Motor neuron (in vitro differentiated cells): ENCODE measurements at regions not wholly inside any gene's neighbourhood (a gene's known extent, or its start where the extent isn't known, plus 50 kb on each side); places are given as distances from the start of the nearest gene placed in this dataset.
A peak's percentile ranks its signal among the peaks of the same experiment; 100 is the strongest.
"Not testable (repeated sequence)": the region's sequence is repeated elsewhere in the genome, so short reads cannot be mapped to it uniquely, and the experiment has no call there.

ENCODE experiments used
- ATAC-seq, 8 experiments: fragments of 200-7000 bp; cut with Tn5 transposase; replicated peaks in 6 of 8; 2 replicates each; pipeline ENCODE4 v1.8.0; 2021; ENCODE audit warnings: mild to moderate bottlenecking in 8 of 8, moderate library complexity in 8 of 8
- H3K27ac ChIP-seq, 2 donors: fragments of 250-450 bp; sonication (Bioruptor Pico); 2 replicates each; pipeline ENCODE4 v1.9.0; 2021; ENCODE audit warnings: antibody characterized with exemption in 2 of 2, mild to moderate bottlenecking in 2 of 2, moderate library complexity in 1 of 2
- H3K4me1 ChIP-seq, 2 donors: fragments of 250-450 bp; sonication (Bioruptor Pico); replicated peaks in 1 of 2; 2 replicates each; pipeline ENCODE4 v1.6.1; 2021; ENCODE audit warnings: antibody characterized with exemption in 2 of 2, mild to moderate bottlenecking in 2 of 2, moderate library complexity in 1 of 2
- H3K4me3 ChIP-seq, 5 donors: fragments of 250-450 bp; sonication (Bioruptor Pico); 2 replicates each; pipeline ENCODE4 v1.9.0; 2021; ENCODE audit warnings: antibody characterized with exemption in 5 of 5, mild to moderate bottlenecking in 5 of 5, moderate library complexity in 4 of 5
- WGBS, 10 experiments: fragments of 450-650 bp; shearing (Covaris generic); methylation state at CpG; one replicate each; pipeline ENCODE4 v1.0.0; 2022; 5-methylcytosine and 5-hydroxymethylcytosine counted together
- in situ Hi-C, 9 experiments: fragments of 400-800 bp; cut with MboI; loops; one replicate each; pipeline ENCODE4 v1.15.0; 2021; ENCODE audit warnings: low sequenced_read_pairs in 9 of 9, low pct_unique_long_range_greater_than_20kb in 2 of 9; ENCODE audit not compliant: unreplicated experiment in 9 of 9

- 0 to 100% (median 74%) methylated on average over 1 to 6 of the region's 6 CpGs; no CpG with 5 or more reads in 4 of the 10 experiments for WGBS, 10 experiments
- in situ Hi-C loops = loop anchor here in 5 of 9 experiments (5.0 to 25.0 kb wide), 4 partner anchors 134 to 159 kb away; partner anchors contain the start of gene FHL2 (in 1 of the 5)
Measured at GRCh38 chr2:105521616-105522015, 122.8 kb upstream of the FHL2 start.

GRCh38 chr2:105521176-105521575, 122.3 kb upstream of the FHL2 start:
- H3K4me3 ChIP-seq = no peak overlapping the region
- in situ Hi-C loops = loop anchor here in 5 of 9 experiments (5.0 to 25.0 kb wide), 4 partner anchors 134 to 159 kb away; partner anchors contain the start of gene FHL2 (in 1 of the 5)
- 0 to 25% (median 0%) methylated on average over 1 of the region's 1 CpG; no CpG with 5 or more reads in 3 of the 10 experiments for WGBS, 10 experiments
- H3K4me1 ChIP-seq = no peaks in the 10 kb centered on the region
- ATAC-seq = no peak
- no peak overlapping the region for H3K27ac ChIP-seq

More at GRCh38 chr2:105521616-105522015, 122.8 kb upstream of the FHL2 start:
- no peak overlapping the region for H3K27ac ChIP-seq
- no peak for ATAC-seq
- H3K4me1 ChIP-seq = no peaks in the 10 kb centered on the region
- H3K4me3 ChIP-seq = no peak overlapping the region

GRCh38 chr2:105519516-105519915, 120.7 kb upstream of the FHL2 start:
- Histone ChIP-seq H3K4me3 (no peak overlapping the region), H3K27ac (no peak overlapping the region), H3K4me1 (no peaks in the 10 kb centered on the region)
- WGBS, 10 experiments = 40 to 100% (median 78%) methylated on average over 2 to 3 of the region's 3 CpGs; no CpG with 5 or more reads in 1 of the 10 experiments
- ATAC-seq = no peak
- in situ Hi-C loops = loop anchor here in 4 of 9 experiments (10.0 to 25.0 kb wide), 3 partner anchors 132 to 157 kb away; partner anchors contain the start of gene FHL2 (in 1 of the 4)

- 40 to 100% (median 81%) methylated on average over 1 of the region's 6 CpGs; no CpG with 5 or more reads in 4 of the 10 experiments for WGBS, 10 experiments
- no peaks in the 10 kb centered on the region for H3K4me1 ChIP-seq
- in situ Hi-C loops = loop anchor here in 4 of 9 experiments (10.0 to 25.0 kb wide), 3 partner anchors 132 to 157 kb away; partner anchors contain the start of gene FHL2 (in 1 of the 4)
Measured at GRCh38 chr2:105518897-105519296, 120.0 kb upstream of the FHL2 start.

GRCh38 chr2:105517814-105518705, 119.2 kb upstream of the FHL2 start:
- peak in 1 of 8 experiments; percentile 85 for ATAC-seq
- no peak overlapping the region for H3K27ac ChIP-seq
- no peaks in the 10 kb centered on the region for H3K4me1 ChIP-seq
- in situ Hi-C loops = loop anchor here in 4 of 9 experiments (10.0 to 25.0 kb wide), 3 partner anchors 131 to 156 kb away; partner anchors contain the start of gene FHL2 (in 1 of the 4)
- WGBS, 10 experiments = 0 to 90% (median 59%) methylated on average over 1 to 2 of the region's 8 CpGs; no CpG with 5 or more reads in 4 of the 10 experiments
- no peak overlapping the region for H3K4me3 ChIP-seq

More at GRCh38 chr2:105518897-105519296, 120.0 kb upstream of the FHL2 start:
- H3K4me3 ChIP-seq = no peak overlapping the region
- no peak overlapping the region for H3K27ac ChIP-seq
- peak in 1 of 8 experiments; percentile 37 for ATAC-seq

- 63 to 97% (median 80%) methylated on average over 1 to 9 of the region's 15 CpGs for WGBS, 10 experiments
- ATAC-seq = peak in 2 of 8 experiments; percentile 25 to 74
- in situ Hi-C loops = loop anchor here in 4 of 9 experiments (10.0 to 25.0 kb wide), 3 partner anchors 128 to 153 kb away; partner anchors contain the start of gene FHL2 (in 1 of the 4)
- Histone ChIP-seq H3K27ac (no peak overlapping the region), H3K4me3 (no peak overlapping the region), H3K4me1 (no peaks in the 10 kb centered on the region)
Measured at GRCh38 chr2:105515581-105516415, 116.9 kb upstream of the FHL2 start.

- Histone ChIP-seq H3K4me1 (no peaks in the 10 kb centered on the region), H3K4me3 (no peak overlapping the region), H3K27ac (no peak overlapping the region)
- no peak for ATAC-seq
- WGBS, 10 experiments = 49 to 88% (median 78%) methylated on average over 3 to 6 of the region's 6 CpGs; no CpG with 5 or more reads in 2 of the 10 experiments
- in situ Hi-C loops = loop anchor here in 4 of 9 experiments (10.0 to 25.0 kb wide), 3 partner anchors 127 to 152 kb away; partner anchors contain the start of gene FHL2 (in 1 of the 4)
Measured at GRCh38 chr2:105514576-105514975, 115.7 kb upstream of the FHL2 start.

- 56 to 94% (median 80%) methylated on average over 1 to 4 of the region's 4 CpGs; no CpG with 5 or more reads in 1 of the 10 experiments for WGBS, 10 experiments
- no peak overlapping the region for H3K4me3 ChIP-seq
- peak in 2 of 8 experiments; percentile 45 to 88 for ATAC-seq
Measured at GRCh38 chr2:105510761-105511528, 112.1 kb upstream of the FHL2 start.

GRCh38 chr2:105509269-105510086, 110.6 kb upstream of the FHL2 start:
- no peak overlapping the region for H3K27ac ChIP-seq
- in situ Hi-C loops = loop anchor here in 4 of 9 experiments (10.0 to 25.0 kb wide), 3 partner anchors 122 to 147 kb away; partner anchors contain the start of gene FHL2 (in 1 of the 4)
- ATAC-seq = no peak
- H3K4me3 ChIP-seq = no peak overlapping the region
- no peaks in the 10 kb centered on the region for H3K4me1 ChIP-seq
- WGBS, 10 experiments = 0 to 77% (median 38%) methylated on average over 1 to 6 of the region's 6 CpGs; no CpG with 5 or more reads in 2 of the 10 experiments

More at GRCh38 chr2:105510761-105511528, 112.1 kb upstream of the FHL2 start:
- Histone ChIP-seq H3K4me1 (no peaks in the 10 kb centered on the region), H3K27ac (no peak overlapping the region)
- in situ Hi-C loops = loop anchor here in 4 of 9 experiments (10.0 to 25.0 kb wide), 3 partner anchors 124 to 149 kb away; partner anchors contain the start of gene FHL2 (in 1 of the 4)

GRCh38 chr2:105506860-105507259, 108.0 kb upstream of the FHL2 start:
- H3K27ac ChIP-seq, ATAC-seq, H3K4me1 ChIP-seq, H3K4me3 ChIP-seq: not testable (repeated sequence)
- 0 to 100% (median 100%) methylated on average over 1 of the region's 1 CpG; no CpG with 5 or more reads in 5 of the 10 experiments for WGBS, 10 experiments
- in situ Hi-C loops = loop anchor here in 3 of 9 experiments (25.0 kb wide), 2 partner anchors 120 to 145 kb away; partner anchors contain the start of gene FHL2 (in 1 of the 3)

- Histone ChIP-seq H3K4me1 (no peaks in the 10 kb centered on the region), H3K4me3 (no peak overlapping the region), H3K27ac (no peak overlapping the region)
- in situ Hi-C loops = loop anchor here in 3 of 9 experiments (25.0 kb wide), 2 partner anchors 117 to 142 kb away; partner anchors contain the start of gene FHL2 (in 1 of the 3)
- peak in 1 of 8 experiments; percentile 61 for ATAC-seq
Measured at GRCh38 chr2:105504459-105504858, 105.6 kb upstream of the FHL2 start.
